HK-2 (cell line): ENCODE measurements at regions not wholly inside any gene's neighbourhood (a gene's known extent, or its start where the extent isn't known, plus 50 kb on each side); places are given as distances from the start of the nearest gene placed in this dataset.
"Not testable (repeated sequence)": the region's sequence is repeated elsewhere in the genome, so short reads cannot be mapped to it uniquely, and the experiment has no call there.

Source experiments
- DNase-seq: peaks from one replicate; pipeline ENCODE4 v3.0.0-alpha.2; 2018; ENCODE audit not compliant: unreplicated experiment

DNA sequence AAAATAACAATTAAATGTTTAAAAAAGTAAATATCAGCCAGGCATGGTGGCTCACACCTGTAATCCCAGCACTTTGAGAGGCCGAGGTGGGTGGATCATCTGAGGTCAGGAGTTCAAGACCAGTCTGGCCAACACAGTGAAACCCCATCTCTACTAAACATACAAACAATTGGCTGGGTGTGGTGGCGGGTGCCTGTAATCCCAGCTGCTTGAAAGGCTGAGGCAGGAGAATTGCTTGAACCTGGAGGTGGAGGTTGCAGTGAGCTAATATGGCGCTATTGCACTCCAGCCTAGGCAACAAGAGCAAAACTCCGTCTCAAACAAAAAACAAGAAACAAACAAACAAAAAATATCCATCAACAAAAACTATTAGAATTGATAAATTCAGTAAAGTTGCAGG lies 77.5 kb downstream of the SNX5 start:
- DNase-seq = not testable (repeated sequence)

DNA sequence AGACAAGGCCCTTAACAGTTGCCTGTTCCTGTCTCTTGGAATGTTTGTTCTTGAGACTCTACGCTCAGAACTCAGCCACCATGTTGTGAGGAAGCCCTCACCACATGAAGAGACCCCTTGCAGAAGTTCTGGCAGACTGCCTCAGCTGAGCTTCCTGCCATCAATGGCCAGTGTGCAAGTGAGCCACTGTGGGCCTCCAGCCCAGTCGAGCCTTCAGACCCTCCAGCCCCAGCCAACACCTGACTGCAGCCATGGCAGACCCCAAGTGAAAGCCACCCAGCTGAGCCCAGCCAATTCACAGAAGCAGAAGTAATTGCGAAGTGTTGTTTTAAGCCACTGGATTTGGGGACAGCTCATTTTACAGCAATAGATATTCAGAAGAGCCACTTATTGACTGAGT lies 78.3 kb downstream of the SNX5 start:
- DNase-seq = no peak

GRCh38 chr20:17889226-17889625 lies 79.4 kb downstream of the SNX5 start:
- no peak for DNase-seq

DNA sequence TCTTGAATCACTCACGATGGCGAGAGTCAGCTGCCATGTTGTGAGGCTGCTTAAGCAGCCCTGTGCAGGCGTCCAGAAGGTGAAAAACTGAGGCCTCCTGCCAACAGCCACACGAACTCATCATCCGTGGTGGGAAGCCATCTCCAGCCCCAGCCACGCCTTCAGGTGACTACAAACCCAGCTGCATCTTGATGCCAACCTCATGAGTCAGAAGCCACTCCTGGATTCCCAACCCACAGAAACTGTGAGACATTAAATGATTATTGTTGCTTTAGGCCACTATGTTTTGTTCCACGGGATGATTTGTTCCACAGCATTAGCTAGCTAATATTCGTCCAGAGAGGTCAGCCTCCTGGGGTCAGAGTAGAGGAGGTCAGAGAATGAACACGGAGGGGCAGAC lies 80.5 kb downstream of the SNX5 start:
- no peak for DNase-seq

- no peak for DNase-seq
These were observed 81.1 kb downstream of the SNX5 start for GRCh38 chr20:17887331-17888030.

DNA sequence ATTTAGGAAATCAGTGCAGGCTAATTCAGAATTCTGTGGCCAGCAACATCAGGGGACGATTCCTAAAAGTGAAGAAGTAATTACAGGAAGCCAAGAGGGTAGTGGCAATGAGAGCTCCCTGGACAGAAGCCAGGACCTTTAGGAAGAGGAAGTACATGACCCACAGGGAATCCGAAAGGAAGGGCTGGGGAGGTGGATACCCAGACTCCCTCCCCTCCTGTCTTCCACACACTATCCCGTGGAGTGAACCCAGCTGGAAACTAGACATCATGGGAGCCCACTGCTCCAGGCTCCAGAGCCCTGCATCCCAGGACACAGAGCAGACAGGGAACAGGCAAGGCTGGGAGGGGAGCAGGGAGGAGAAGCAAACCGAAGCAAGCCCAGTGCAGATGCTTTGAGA lies 83.0 kb downstream of the SNX5 start:
- no peak for DNase-seq

DNA sequence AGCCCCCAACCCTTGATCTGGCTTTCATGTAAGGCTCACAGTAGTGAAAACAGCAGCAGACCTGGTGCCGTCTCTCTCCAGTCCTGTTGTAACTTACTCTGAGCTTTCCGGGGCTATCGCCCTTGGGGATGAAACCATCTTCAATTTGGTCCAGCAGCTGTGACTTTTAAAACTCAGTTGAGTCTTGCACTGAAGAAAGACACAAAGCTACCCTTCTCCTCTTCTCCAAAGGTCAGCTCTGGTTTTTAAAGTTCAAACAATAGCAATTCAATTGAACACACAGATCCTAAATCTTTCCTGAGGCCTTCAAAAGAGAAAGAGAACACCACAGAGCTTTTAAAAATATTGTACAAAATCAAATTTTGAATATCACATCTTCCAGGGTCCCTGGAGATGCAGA lies 83.5 kb downstream of the SNX5 start:
- no peak for DNase-seq

DNA sequence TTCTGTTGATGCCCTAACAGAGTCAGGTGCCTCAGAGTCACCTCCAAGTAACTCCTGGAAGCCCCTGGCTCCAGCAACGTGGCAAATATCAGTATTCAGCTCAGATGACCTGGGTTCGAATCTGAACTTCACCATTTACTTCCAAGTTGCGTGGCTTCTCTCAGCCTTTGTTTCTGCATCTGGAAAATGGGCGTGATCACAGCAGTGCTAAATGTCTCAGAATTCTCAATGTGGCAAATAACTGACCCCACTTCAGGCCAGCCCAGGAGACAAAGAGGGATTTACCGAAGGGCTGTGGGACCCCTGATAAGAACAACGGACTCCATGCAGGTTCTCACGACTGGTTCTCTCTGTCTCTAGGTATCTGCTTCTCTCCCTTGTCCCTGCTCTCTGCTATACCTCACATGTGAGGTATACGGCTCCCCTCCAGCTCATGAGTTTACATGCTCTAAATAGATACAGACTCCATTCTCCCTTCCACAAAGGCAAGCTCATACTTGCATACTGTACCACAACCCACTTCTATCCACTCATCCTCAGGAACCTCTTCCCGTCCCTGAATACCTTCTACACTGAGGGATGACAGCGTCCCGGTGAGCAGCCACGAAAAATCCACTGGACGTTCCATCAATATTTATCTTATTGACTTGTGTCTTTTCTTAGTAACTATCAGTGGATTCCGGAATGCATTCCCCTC lies 84.1 kb downstream of the SNX5 start:
- no peak for DNase-seq

DNA sequence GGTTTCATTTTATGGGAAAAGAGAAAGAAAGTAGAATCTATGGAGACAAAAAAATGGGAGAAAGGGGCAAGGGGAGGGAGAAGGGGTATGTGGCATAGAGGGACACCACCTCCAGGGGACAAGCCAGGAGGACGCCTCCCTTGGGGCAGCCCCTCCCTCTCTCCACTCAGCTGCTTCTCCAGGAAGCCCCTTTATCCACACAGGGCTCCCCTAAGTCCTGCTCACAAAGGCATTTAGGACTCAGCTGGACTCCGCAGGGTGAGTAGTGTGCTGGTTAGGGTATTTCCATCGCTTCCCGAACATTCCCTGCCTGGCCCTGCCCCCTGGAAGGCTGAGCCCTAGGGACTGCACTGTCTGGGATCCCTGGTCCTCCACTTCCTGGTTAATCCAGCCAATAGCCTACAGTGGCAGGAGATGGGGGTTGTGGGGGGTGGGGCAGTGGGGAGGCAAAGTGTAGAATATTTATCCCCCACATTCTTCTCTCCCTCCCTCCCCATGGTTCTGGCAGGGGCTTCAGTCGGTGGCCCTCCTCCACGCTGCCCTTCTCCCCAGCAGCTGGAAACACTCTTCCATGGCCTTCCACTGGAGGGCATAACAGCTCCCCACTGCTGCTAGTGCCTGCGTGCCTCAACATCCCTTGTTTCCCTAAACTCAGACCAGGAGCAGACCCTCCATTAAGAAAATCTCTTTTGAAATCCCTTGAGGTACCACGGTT lies 84.8 kb downstream of the SNX5 start:
- no peak for DNase-seq

- no peak for DNase-seq
These were observed 85.6 kb downstream of the SNX5 start for GRCh38 chr20:17882834-17883591.

GRCh38 chr20:17882065-17882833 lies 86.3 kb downstream of the SNX5 start:
- DNase-seq = no peak

GRCh38 chr20:17881741-17882064 lies 86.9 kb downstream of the SNX5 start:
- DNase-seq = no peak

DNA sequence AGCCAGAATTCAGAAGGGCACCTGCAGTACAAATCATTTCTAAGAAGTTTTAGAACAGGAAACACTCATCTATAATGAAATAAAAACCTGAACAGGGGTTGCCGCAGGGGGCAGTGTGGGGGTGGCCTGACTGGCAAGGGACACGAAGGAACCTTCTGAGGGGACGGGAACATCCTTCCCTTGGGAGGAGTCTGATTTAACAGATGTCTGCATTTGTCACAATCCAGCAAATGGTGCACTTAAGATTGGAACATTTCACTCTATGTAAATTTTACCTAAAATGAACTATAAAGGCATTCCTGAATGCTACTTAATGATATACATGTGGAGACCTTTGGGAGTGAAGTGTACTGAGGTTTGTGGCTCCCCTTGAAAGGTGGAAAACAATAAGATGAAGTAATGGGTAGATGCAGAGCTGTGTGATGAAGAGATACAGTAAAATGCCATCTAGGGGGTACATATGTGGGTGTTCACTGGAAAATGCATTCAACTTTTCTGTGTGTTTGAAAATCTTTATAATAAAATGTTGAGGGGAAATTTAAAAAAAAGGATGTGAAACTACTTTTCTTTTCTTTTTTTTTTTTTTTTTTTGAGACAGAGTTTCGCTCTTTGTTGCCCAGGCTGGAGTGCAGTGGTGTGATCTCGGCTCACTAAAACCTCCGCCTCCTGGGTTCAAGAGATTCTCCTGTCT lies 89.5 kb downstream of the SNX5 start:
- no peak for DNase-seq

GRCh38 chr20:17878069-17878911 lies 90.3 kb downstream of the SNX5 start:
- no peak for DNase-seq

- DNase-seq = no peak
These were observed 92.6 kb downstream of the SNX5 start for GRCh38 chr20:17875981-17876385.

- no peak for DNase-seq
These were observed 93.3 kb downstream of the SNX5 start for GRCh38 chr20:17875106-17875980.

DNA sequence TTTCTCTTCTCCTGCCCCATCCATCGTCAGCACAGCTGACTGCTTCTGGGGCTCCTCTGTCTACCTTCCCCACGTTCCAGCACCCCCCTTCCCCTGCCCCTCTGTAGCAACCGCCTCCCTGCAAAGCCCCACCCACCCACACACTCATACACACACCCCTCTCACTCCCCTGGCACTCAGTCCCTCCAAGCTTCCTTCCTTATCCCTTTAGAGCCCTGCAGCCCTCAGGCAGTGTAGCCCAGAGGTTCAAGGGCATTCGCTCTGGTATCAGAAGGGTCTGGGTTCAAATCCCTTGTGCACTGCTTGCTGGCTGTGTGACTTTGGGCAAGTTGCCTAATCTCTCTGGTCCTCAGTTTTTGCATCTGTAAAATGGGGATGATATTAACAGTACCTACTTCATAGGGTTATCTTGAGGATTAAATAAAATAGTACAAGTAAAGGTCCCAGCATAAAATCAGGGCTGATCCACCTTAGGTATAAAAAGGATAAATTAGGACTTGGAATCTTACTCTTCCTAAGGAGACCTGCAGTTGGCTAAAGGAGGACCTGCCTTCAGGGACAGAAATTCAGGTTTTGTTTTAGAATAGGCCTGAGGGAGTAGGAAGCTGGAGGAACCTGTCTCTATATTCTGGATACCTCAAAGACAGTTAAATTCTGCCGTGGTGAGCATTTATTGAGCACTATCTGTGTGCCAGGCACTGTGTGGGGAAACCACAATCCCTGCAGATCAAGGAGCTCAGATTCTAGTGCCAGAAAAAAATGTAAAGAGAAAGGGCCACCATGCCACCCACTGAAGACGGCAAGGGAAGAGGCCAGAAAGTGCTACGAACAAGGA lies 94.1 kb downstream of the SNX5 start:
- DNase-seq = no peak
